ACC112 (cell line): ENCODE measurements at regions not wholly inside any gene's neighbourhood (a gene's known extent, or its start where the extent isn't known, plus 50 kb on each side); places are given as distances from the start of the nearest gene placed in this dataset.

Experiments
- H2AFZ ChIP-seq: fragments of 200-600 bp; sonication (generic); one replicate; pipeline ENCODE4 v1.6.0; 2017; ENCODE audit warnings: antibody characterized with exemption, low read length; ENCODE audit not compliant: unreplicated experiment
- H3K27ac ChIP-seq: fragments of 200-600 bp; sonication (generic); 2 replicates; pipeline ENCODE4 v1.5.1; 2014; ENCODE audit warnings: low read depth, mild to moderate bottlenecking, antibody characterized with exemption, low read length, moderate library complexity
- H3K27me3 ChIP-seq: fragments of 200-600 bp; sonication (generic); 2 replicates; pipeline ENCODE4 v1.6.1; 2014; ENCODE audit warnings: mild to moderate bottlenecking, antibody characterized with exemption, low read length, moderate library complexity, mixed read lengths; ENCODE audit not compliant: insufficient read depth
- H3K36me3 ChIP-seq: fragments of 200-600 bp; sonication (generic); 2 replicates; pipeline ENCODE4 v1.6.1; 2016; ENCODE audit warnings: mild to moderate bottlenecking, antibody characterized with exemption, low read length, moderate library complexity, mixed read lengths; ENCODE audit not compliant: insufficient read depth
- H3K4me1 ChIP-seq: fragments of 200-600 bp; sonication (generic); one replicate; pipeline ENCODE4 v1.6.1; 2016; ENCODE audit warnings: low read length, mixed read lengths; ENCODE audit not compliant: insufficient read depth, unreplicated experiment, control insufficient read depth
- H3K4me3 ChIP-seq: fragments of 200-600 bp; sonication (generic); 2 replicates; pipeline ENCODE4 v1.5.1; 2014; ENCODE audit warnings: mild to moderate bottlenecking, low read depth, low read length
- H3K79me2 ChIP-seq: fragments of 200-600 bp; sonication (generic); one replicate; pipeline ENCODE4 v1.6.0; 2016; ENCODE audit warnings: low read length; ENCODE audit not compliant: control insufficient read depth, unreplicated experiment, insufficient read depth

GRCh38 chr3:147575391-147575790, 166.2 kb downstream of the ZIC1 start:
- no peak overlapping the region for H3K4me3 ChIP-seq
- H3K79me2 ChIP-seq = no peaks in the 10 kb centered on the region
- H3K27me3 ChIP-seq = no peaks in the 10 kb centered on the region
- no peak overlapping the region for H3K27ac ChIP-seq
- no peaks in the 10 kb centered on the region for H3K36me3 ChIP-seq
- H3K4me1 ChIP-seq = peaks cover 10% of the 10 kb centered on the region
- no peak overlapping the region for H2AFZ ChIP-seq

GRCh38 chr3:147582642-147583041, 173.5 kb downstream of the ZIC1 start:
- no peak overlapping the region for H3K27ac ChIP-seq
- H3K4me1 ChIP-seq = no peaks in the 10 kb centered on the region
- H2AFZ ChIP-seq = no peak overlapping the region
- H3K27me3 ChIP-seq = no peaks in the 10 kb centered on the region
- no peak overlapping the region for H3K4me3 ChIP-seq
- no peaks in the 10 kb centered on the region for H3K79me2 ChIP-seq
- no peaks in the 10 kb centered on the region for H3K36me3 ChIP-seq

- H3K27ac ChIP-seq = no peak overlapping the region
- H2AFZ ChIP-seq = no peak overlapping the region
- H3K36me3 ChIP-seq = no peaks in the 10 kb centered on the region
- H3K4me3 ChIP-seq = no peak overlapping the region
- no peaks in the 10 kb centered on the region for H3K4me1 ChIP-seq
- no peaks in the 10 kb centered on the region for H3K27me3 ChIP-seq
- no peaks in the 10 kb centered on the region for H3K79me2 ChIP-seq
These were observed 179.9 kb downstream of the ZIC1 start for GRCh38 chr3:147589016-147589415.

GRCh38 chr3:147604136-147604535, 195.0 kb downstream of the ZIC1 start:
- no peaks in the 10 kb centered on the region for H3K79me2 ChIP-seq
- H3K27me3 ChIP-seq = no peaks in the 10 kb centered on the region
- H2AFZ ChIP-seq = no peak overlapping the region
- H3K4me1 ChIP-seq = no peaks in the 10 kb centered on the region
- H3K4me3 ChIP-seq = no peak overlapping the region
- no peak overlapping the region for H3K27ac ChIP-seq
- no peaks in the 10 kb centered on the region for H3K36me3 ChIP-seq

- Histone ChIP-seq H3K4me3 (peak overlapping the region; percentile 44), H3K27ac (no peak overlapping the region), H3K4me1 (no peaks in the 10 kb centered on the region), H3K79me2 (no peaks in the 10 kb centered on the region), H3K27me3 (no peaks in the 10 kb centered on the region), H2AFZ (peak overlapping the region; percentile 88), H3K36me3 (no peaks in the 10 kb centered on the region)
These were observed 204.6 kb downstream of the ZIC1 start for GRCh38 chr3:147613725-147614124.

- Histone ChIP-seq H2AFZ (peak overlapping the region; percentile 88), H3K36me3 (no peaks in the 10 kb centered on the region), H3K4me3 (no peak overlapping the region; the same call in 1 of the 2 replicates), H3K27ac (no peak overlapping the region), H3K27me3 (no peaks in the 10 kb centered on the region), H3K79me2 (no peaks in the 10 kb centered on the region), H3K4me1 (no peaks in the 10 kb centered on the region)
These were observed 205.0 kb downstream of the ZIC1 start for GRCh38 chr3:147614210-147614609.

GRCh38 chr3:147615035-147615434, 205.9 kb downstream of the ZIC1 start:
- Histone ChIP-seq H3K36me3 (no peaks in the 10 kb centered on the region), H3K27me3 (no peaks in the 10 kb centered on the region), H3K4me1 (no peaks in the 10 kb centered on the region), H3K4me3 (no peak overlapping the region), H3K79me2 (no peaks in the 10 kb centered on the region), H3K27ac (no peak overlapping the region), H2AFZ (no peak overlapping the region)

GRCh38 chr3:147616998-147617619, 207.9 kb downstream of the ZIC1 start:
- H2AFZ ChIP-seq = no peak overlapping the region
- H3K79me2 ChIP-seq = no peaks in the 10 kb centered on the region
- no peaks in the 10 kb centered on the region for H3K4me1 ChIP-seq
- no peaks in the 10 kb centered on the region for H3K36me3 ChIP-seq
- no peak overlapping the region for H3K27ac ChIP-seq
- no peaks in the 10 kb centered on the region for H3K27me3 ChIP-seq
- H3K4me3 ChIP-seq = no peak overlapping the region

GRCh38 chr3:147618691-147619090, 209.5 kb downstream of the ZIC1 start:
- Histone ChIP-seq H3K4me3 (no peak overlapping the region), H3K27me3 (no peaks in the 10 kb centered on the region), H3K79me2 (no peaks in the 10 kb centered on the region), H3K4me1 (no peaks in the 10 kb centered on the region), H2AFZ (no peak overlapping the region), H3K36me3 (no peaks in the 10 kb centered on the region), H3K27ac (no peak overlapping the region)

GRCh38 chr3:147619921-147620560, 210.9 kb downstream of the ZIC1 start:
- Histone ChIP-seq H3K4me1 (no peaks in the 10 kb centered on the region), H3K79me2 (no peaks in the 10 kb centered on the region), H3K36me3 (no peaks in the 10 kb centered on the region), H2AFZ (no peak overlapping the region), H3K4me3 (no peak overlapping the region), H3K27ac (no peak overlapping the region), H3K27me3 (no peaks in the 10 kb centered on the region)

- no peak overlapping the region for H2AFZ ChIP-seq
- H3K4me1 ChIP-seq = no peaks in the 10 kb centered on the region
- H3K27me3 ChIP-seq = no peaks in the 10 kb centered on the region
- H3K79me2 ChIP-seq = no peaks in the 10 kb centered on the region
- H3K36me3 ChIP-seq = no peaks in the 10 kb centered on the region
- H3K4me3 ChIP-seq = no peak overlapping the region
- H3K27ac ChIP-seq = no peak overlapping the region
These were observed 211.7 kb downstream of the ZIC1 start for GRCh38 chr3:147620906-147621305.
